Esophagus squamous epithelium (tissue), 5 donors: ENCODE measurements at regions not wholly inside any gene's neighbourhood (a gene's known extent, or its start where the extent isn't known, plus 50 kb on each side); places are given as distances from the start of the nearest gene placed in this dataset.

Source experiments
- DNase-seq: peaks from one replicate; lab custom pipeline; 2025; lab: John Stamatoyannopoulos, UW
- H3K27ac ChIP-seq, 4 donors: fragments of 200-600 bp; sonication (generic); one replicate each; pipeline ENCODE4 v1.5.1; 2016 to 2019; ENCODE audit warnings: mild to moderate bottlenecking in 1 of 4
- H3K27me3 ChIP-seq, 4 donors: fragments of 200-600 bp; sonication (generic); 1 replicate in 3 of 4; 2 replicates in 1 of 4; pipeline versions ENCODE4 v1.5.1 to v1.6.0; 2017 to 2021; ENCODE audit warnings: antibody characterized with exemption in 1 of 4
- H3K36me3 ChIP-seq, 3 donors: fragments of 200-600 bp; sonication (generic); one replicate each; pipeline ENCODE4 v1.5.1; 2016 to 2019
- H3K4me1 ChIP-seq, 3 donors: fragments of 200-600 bp; sonication (generic); one replicate each; pipeline ENCODE4 v1.5.1; 2017 to 2019
- H3K4me3 ChIP-seq, 4 donors: fragments of 200-600 bp; sonication (generic); 1 replicate in 3 of 4; 2 replicates in 1 of 4; pipeline ENCODE4 v1.5.1; 2016 to 2019; ENCODE audit warnings: mild to moderate bottlenecking in 2 of 4, moderate library complexity in 1 of 4
- H3K9me3 ChIP-seq, 3 donors: fragments of 200-600 bp; sonication (generic); one replicate each; pipeline ENCODE4 v1.5.1; 2016 to 2019
- POLR2A ChIP-seq, 4 donors: fragments of 450-650 bp; IDR thresholded peaks; one replicate each; pipeline ENCODE4 v1.6.1; 2017; ENCODE audit warnings: antibody characterized with exemption in 4 of 4, mild to moderate bottlenecking in 4 of 4, moderate library complexity in 3 of 4
- WGBS, 2 donors: methylation state at CpG; one replicate each; pipeline ENCODE4 v1.1.5; 2018; 5-methylcytosine and 5-hydroxymethylcytosine counted together
- intact Hi-C: fragments of 100-400 bp; cut with DNase I; formaldehyde crosslinking; loops from one replicate; pipeline ENCODE4 v1.15.0; 2022
- TF ChIP-seq, protein P1 (sequence below), 6 experiments: fragments of 450-650 bp in 4 of 6; fragments of 200-600 bp in 2 of 6; sonication (generic) in 2 of 6; IDR thresholded peaks; one replicate each; pipeline ENCODE4 v1.5.1; 2016 to 2019; ENCODE audit warnings: antibody characterized with exemption in 6 of 6, mild to moderate bottlenecking in 4 of 6, moderate library complexity in 4 of 6
- donor health status: DM: yes; HTN: yes; CAD: no.

DNA sequence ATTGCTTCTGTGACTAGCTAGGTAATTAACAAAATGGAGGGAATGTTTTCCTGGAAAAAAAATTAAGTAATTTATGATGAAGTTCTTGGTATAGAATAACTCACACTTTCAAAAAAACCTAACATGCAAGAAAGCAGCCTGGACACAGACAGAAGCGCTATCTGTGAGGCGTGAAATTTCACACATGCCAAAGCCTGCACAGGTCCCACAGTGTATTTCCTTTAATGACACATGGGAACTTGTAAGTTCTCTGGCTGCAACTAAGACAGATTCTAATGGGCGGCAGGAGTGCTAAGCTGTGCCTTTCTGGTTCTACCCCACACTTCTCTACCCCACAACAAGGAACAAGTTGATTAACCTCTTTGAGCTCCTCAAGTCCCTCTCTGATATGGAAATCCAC is 84.9 kb upstream of the NEO1 start:
- intact Hi-C loops = no loop called here
- Histone ChIP-seq H3K4me1 (peaks cover 0 to 13% (median 0%) of the 10 kb centered on the region in 3 donors), H3K9me3 (no peaks in the 10 kb centered on the region), H3K27me3 (peaks cover 0 to 24% (median 0%) of the 10 kb centered on the region in 4 donors), H3K36me3 (no peaks in the 10 kb centered on the region), H3K4me3 (no peak overlapping the region), H3K27ac (no peak overlapping the region)
- TF ChIP-seq, protein P1, sequence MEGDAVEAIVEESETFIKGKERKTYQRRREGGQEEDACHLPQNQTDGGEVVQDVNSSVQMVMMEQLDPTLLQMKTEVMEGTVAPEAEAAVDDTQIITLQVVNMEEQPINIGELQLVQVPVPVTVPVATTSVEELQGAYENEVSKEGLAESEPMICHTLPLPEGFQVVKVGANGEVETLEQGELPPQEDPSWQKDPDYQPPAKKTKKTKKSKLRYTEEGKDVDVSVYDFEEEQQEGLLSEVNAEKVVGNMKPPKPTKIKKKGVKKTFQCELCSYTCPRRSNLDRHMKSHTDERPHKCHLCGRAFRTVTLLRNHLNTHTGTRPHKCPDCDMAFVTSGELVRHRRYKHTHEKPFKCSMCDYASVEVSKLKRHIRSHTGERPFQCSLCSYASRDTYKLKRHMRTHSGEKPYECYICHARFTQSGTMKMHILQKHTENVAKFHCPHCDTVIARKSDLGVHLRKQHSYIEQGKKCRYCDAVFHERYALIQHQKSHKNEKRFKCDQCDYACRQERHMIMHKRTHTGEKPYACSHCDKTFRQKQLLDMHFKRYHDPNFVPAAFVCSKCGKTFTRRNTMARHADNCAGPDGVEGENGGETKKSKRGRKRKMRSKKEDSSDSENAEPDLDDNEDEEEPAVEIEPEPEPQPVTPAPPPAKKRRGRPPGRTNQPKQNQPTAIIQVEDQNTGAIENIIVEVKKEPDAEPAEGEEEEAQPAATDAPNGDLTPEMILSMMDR (IDR thresholded peaks at IDR 0.05) = no peak
- no peak for TF ChIP-seq POLR2A (IDR thresholded peaks at IDR 0.05)
- 60 to 61% methylated on average over 3 of the region's 3 CpGs for WGBS, 2 donors
- DNase-seq = no peak

DNA sequence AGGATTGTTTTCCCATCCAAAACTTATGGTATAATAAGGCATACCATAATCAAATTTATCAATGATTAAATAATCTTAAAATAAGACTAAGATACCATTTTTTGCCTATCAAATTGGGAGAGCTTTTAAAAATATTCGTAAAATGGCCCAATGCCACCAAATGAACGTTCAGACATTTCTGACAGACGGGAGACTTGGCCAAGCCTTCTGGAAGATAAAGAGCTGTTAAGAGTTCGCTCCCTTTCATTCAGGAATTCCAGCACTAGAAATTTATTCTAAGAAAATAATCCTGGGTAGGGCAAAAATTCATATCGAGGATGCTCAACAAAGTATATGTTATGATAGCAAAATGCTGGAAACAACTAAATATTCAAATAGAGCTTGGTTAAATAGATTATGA is 85.6 kb upstream of the NEO1 start:
- H3K36me3 ChIP-seq = no peaks in the 10 kb centered on the region
- WGBS, 2 donors = 65 to 67% methylated on average over 5 of the region's 5 CpGs
- H3K27ac ChIP-seq = no peak overlapping the region
- H3K4me1 ChIP-seq = peaks cover 0 to 8% (median 0%) of the 10 kb centered on the region in 3 donors
- H3K27me3 ChIP-seq = peaks cover 0 to 24% (median 0%) of the 10 kb centered on the region in 4 donors
- no peak overlapping the region for H3K4me3 ChIP-seq
- DNase-seq = no peak
- intact Hi-C loops = no loop called here
- H3K9me3 ChIP-seq = no peaks in the 10 kb centered on the region
- TF ChIP-seq, protein P1 (IDR thresholded peaks at IDR 0.05) = no peak
- no peak for TF ChIP-seq POLR2A (IDR thresholded peaks at IDR 0.05)

DNA sequence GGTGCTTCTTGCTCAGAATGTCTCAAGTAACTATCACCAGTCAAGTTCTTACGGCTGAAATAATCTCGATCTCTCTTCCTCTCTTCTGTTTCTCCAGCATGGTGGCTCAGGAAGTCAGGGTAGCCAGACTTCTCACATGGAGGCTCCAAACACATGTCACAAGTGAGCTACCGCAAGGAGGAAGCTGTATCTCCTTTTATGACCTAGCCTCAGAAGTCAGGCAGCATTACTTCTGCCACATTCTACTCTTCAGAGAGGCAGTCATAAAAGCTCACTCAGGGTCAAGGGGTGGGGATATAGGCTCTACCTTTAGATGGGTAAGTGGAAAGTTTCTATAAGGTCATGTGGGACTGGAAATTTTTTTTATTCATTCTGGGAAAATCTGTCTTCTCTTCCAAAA is 86.6 kb upstream of the NEO1 start:
- intact Hi-C loops = no loop called here
- Histone ChIP-seq H3K27me3 (peaks cover 0 to 20% (median 0%) of the 10 kb centered on the region in 4 donors), H3K27ac (no peak overlapping the region), H3K36me3 (no peaks in the 10 kb centered on the region), H3K4me3 (no peak overlapping the region), H3K4me1 (peaks cover 0 to under 1% (median 0%) of the 10 kb centered on the region in 3 donors), H3K9me3 (no peaks in the 10 kb centered on the region)
- DNase-seq = no peak
- WGBS, 2 donors = 79 to 92% methylated on average over 3 of the region's 3 CpGs
- TF ChIP-seq POLR2A (IDR thresholded peaks at IDR 0.05) = no peak
- TF ChIP-seq, protein P1 (IDR thresholded peaks at IDR 0.05) = no peak

DNA sequence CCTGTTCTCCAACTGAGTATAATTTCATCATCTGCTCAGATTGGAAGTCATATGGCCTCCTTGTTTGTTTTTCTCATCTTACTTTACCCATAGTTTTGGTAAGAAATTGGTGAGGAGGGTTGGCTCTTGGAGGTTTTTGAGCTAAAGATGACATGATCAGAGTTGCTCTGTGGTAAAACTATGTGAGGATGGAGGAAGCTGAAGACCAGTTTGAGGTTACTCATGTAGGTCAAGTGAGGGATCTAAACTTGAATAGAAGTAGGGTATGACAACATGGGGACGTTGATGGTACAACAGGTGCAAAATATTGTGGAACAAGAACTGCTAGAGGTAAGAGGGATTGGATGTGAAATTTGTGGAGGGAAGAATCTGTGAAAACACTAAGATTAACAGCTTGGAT is 87.7 kb upstream of the NEO1 start:
- intact Hi-C loops = no loop called here
- WGBS, 2 donors = 59 to 80% methylated on average over 1 of the region's 1 CpG
- Histone ChIP-seq H3K4me1 (no peaks in the 10 kb centered on the region), H3K9me3 (no peaks in the 10 kb centered on the region), H3K4me3 (no peak overlapping the region), H3K27ac (no peak overlapping the region), H3K27me3 (peaks cover 0 to 14% (median 0%) of the 10 kb centered on the region in 4 donors), H3K36me3 (no peaks in the 10 kb centered on the region)
- TF ChIP-seq, protein P1 (IDR thresholded peaks at IDR 0.05) = no peak
- no peak for TF ChIP-seq POLR2A (IDR thresholded peaks at IDR 0.05)
- DNase-seq = no peak

DNA sequence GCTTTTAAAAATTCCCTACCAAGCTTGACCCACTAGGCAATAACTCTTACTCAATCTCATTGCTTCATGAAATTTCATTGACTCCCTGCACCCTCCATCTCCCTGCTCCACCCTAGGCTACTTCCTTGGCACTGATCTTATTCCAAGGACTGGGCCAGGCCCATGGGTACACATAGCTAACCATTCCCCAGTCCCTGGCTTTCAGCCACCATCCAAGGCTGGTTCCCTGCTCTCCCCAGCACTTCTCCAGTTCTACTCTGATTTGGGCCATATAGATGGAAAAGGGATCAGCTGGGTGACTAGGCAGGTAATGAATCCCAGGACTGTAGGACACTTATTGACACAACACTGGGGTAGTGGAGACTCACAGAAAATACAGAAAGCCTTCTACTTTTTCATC is 88.1 kb upstream of the NEO1 start:
- no peak overlapping the region for H3K27ac ChIP-seq
- H3K9me3 ChIP-seq = no peaks in the 10 kb centered on the region
- no peak for DNase-seq
- H3K4me3 ChIP-seq = no peak overlapping the region
- H3K27me3 ChIP-seq = peaks cover 0 to 14% (median 0%) of the 10 kb centered on the region in 4 donors
- H3K4me1 ChIP-seq = no peaks in the 10 kb centered on the region
- TF ChIP-seq POLR2A (IDR thresholded peaks at IDR 0.05) = no peak
- TF ChIP-seq, protein P1 (IDR thresholded peaks at IDR 0.05) = no peak
- H3K36me3 ChIP-seq = no peaks in the 10 kb centered on the region
- intact Hi-C loops = no loop called here
